BJ (cell line): ENCODE measurements at regions not wholly inside any gene's neighbourhood (a gene's known extent, or its start where the extent isn't known, plus 50 kb on each side); places are given as distances from the start of the nearest gene placed in this dataset.

Source experiments
- CTCF ChIA-PET: fragments of 350-600 bp; formaldehyde crosslinking; extraction: SDS; loops from one replicate; lab custom pipeline; 2021; ENCODE audit warnings: antibody characterized with exemption, inconsistent platforms; lab: Yijun Ruan, JAX
- POLR2A ChIA-PET: fragments of 300-600 bp; sonication (Branson Sonifier 250); formaldehyde crosslinking; extraction: SDS; loops from one replicate; lab custom pipeline; 2021; ENCODE audit warnings: antibody characterized with exemption; lab: Charles Lee
- DNase-seq: peaks from one replicate; pipeline ENCODE4 v3.0.0-alpha.2; 2011; ENCODE audit warnings: low read depth
- H3K27me3 ChIP-seq: 2 replicates; pipeline ENCODE4 v1.6.0; 2011; ENCODE audit warnings: low read length; ENCODE audit not compliant: control insufficient read depth, insufficient read depth
- H3K36me3 ChIP-seq: 2 replicates; pipeline ENCODE4 v1.5.1; 2011; ENCODE audit warnings: low read length; ENCODE audit not compliant: control insufficient read depth, insufficient read depth
- H3K4me3 ChIP-seq: 2 replicates; pipeline ENCODE4 v1.5.1; 2011; ENCODE audit warnings: low read depth, mild to moderate bottlenecking, control low read depth, low read length
- TF ChIP-seq, protein P1 (sequence below): IDR thresholded peaks from 2 replicates; pipeline ENCODE4 v1.5.1; 2011; ENCODE audit warnings: low read depth, mild to moderate bottlenecking, control low read depth, inconsistent platforms, low read length, moderate library complexity; ENCODE audit not compliant: insufficient read depth

DNA sequence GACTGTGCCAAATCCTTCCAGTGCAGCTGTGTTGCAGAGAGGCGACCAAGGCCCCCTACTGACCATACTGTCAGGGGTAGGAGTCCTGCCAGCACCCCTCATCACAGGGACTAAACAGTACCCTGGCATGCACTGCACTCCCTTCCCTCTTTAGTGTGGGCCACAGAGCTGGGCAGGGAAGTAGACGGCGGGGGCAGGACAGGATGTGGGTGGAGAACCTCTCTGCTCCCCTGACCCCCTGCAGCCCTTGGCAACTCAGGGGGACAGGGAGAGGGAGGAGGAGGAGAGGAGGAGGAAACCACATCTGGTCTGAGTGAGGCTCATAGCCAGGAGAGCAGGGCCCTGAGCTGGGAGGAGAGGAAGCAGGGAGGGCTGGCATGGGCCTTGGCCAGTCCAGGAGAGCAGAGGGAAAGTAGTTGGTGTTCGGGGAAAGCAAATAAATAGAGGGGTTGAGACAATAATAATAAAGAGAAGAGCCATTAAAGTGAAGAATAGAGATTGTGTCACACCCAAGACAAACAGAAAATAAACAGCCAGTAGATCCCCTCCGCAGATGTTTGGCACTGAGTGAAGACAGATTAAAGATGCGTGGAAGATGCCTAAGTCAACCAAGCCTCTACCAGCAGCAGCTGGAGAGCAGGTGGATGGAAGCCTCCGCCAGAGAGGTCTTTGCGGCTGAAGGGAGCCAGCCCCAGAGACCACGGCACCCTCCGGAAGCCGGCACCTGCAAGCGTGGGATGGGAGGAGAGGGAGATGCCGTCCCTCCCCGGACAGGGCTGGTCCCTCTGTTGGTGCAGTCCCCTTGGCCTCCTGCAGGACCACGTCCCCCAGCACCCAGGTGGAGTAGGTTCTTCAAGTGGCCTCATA is 61.5 kb downstream of the RPUSD4 start:
- no peak overlapping the region for H3K4me3 ChIP-seq
- no peaks in the 10 kb centered on the region for H3K36me3 ChIP-seq
- DNase-seq, result no peak
- ChIA-PET CTCF (interaction anchor here (0.9 kb wide), 1 partner anchor 44 kb away, joined by 4 read pairs; no protein-coding TSS in a partner anchor), POLR2A (interaction anchor here (0.5 kb wide), 2 partner anchors 9 to 13 kb away, joined by 3 to 8 read pairs; no protein-coding TSS in a partner anchor)
- peaks cover 18% of the 10 kb centered on the region for H3K27me3 ChIP-seq
- TF ChIP-seq, protein P1, sequence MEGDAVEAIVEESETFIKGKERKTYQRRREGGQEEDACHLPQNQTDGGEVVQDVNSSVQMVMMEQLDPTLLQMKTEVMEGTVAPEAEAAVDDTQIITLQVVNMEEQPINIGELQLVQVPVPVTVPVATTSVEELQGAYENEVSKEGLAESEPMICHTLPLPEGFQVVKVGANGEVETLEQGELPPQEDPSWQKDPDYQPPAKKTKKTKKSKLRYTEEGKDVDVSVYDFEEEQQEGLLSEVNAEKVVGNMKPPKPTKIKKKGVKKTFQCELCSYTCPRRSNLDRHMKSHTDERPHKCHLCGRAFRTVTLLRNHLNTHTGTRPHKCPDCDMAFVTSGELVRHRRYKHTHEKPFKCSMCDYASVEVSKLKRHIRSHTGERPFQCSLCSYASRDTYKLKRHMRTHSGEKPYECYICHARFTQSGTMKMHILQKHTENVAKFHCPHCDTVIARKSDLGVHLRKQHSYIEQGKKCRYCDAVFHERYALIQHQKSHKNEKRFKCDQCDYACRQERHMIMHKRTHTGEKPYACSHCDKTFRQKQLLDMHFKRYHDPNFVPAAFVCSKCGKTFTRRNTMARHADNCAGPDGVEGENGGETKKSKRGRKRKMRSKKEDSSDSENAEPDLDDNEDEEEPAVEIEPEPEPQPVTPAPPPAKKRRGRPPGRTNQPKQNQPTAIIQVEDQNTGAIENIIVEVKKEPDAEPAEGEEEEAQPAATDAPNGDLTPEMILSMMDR, result 0 out of 2 replicates have a peak, but pooled peaks have one; percentile 10

DNA sequence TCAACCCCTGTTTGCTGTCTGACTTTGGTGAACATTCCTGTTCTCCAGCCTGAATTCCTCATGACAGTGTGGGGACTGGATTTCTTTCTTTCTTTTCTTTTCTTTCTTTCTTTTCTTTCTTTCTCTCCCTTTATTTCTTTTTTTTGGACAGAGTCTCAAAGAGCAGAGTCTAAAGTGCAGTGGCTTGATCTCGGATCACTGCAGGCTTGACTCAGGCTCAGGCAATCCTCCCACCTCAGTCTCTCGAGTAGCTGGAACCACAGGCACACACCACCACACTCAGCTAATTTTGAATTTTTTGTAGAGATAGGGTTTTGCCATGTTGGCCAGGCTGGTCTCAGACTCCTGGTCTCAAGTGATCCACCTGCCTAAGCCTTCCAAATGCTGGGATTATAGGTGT is 63.1 kb downstream of the RPUSD4 start:
- no peak for DNase-seq
- H3K36me3 ChIP-seq, result no peaks in the 10 kb centered on the region
- POLR2A ChIA-PET, result no interaction called here
- TF ChIP-seq, protein P1, result no peak
- CTCF ChIA-PET, result interaction anchor here (1.1 kb wide), 1 partner anchor 15 kb away, joined by 4 read pairs; no protein-coding TSS in a partner anchor
- no peak overlapping the region for H3K4me3 ChIP-seq
- peaks cover 15% of the 10 kb centered on the region for H3K27me3 ChIP-seq

DNA sequence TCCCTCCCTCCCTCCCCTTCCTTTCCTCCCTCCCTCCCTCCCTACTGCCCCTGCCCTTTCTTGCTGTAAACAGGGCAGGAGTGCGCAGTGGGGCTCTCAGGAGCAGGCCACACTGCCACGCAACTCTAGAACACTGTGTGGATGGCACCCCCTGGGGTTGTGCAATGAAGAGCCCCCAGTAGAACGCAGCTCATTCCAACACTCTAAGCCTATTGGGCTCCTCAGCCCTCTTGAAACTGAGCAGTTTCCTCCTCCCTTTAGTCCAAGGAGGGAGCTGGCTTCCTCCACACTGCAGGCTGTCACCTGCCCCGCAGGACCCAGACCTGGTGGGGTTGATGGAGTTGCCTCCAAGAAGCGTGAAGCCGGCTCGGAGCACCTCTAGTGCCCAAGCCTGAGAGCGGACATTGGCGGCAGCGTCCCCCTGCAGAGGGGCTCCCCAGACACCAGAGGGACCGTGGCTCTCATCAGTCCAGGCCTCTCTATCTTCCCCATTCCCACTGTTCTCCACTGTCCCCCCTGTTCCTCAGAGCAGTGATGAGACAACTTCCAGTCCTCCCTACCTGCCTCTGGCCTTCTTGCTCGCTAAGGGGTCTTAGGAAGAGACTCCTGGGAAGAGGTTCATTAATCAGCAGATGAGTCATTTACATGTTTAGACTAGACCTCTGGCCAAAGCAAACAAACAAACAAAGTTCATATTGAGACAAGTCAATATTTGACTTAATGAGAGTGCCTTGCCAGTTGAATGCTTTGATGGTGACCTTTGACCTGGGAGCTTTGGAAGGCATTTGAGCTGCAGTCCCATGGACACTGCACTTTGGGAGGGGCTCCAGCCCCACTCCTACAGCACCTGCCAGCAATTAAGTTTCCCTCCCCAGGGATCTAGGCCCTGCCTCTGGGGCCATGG is 64.0 kb downstream of the RPUSD4 start:
- CTCF ChIA-PET, result interaction anchor here (1.1 kb wide), 2 partner anchors 14 to 16 kb away, joined by 3 to 4 read pairs; no protein-coding TSS in a partner anchor
- DNase-seq, result no peak
- Histone ChIP-seq H3K27me3 (peaks cover 15% of the 10 kb centered on the region), H3K36me3 (no peaks in the 10 kb centered on the region), H3K4me3 (no peak overlapping the region)
- POLR2A ChIA-PET, result no interaction called here
- TF ChIP-seq, protein P1, result no peak

DNA sequence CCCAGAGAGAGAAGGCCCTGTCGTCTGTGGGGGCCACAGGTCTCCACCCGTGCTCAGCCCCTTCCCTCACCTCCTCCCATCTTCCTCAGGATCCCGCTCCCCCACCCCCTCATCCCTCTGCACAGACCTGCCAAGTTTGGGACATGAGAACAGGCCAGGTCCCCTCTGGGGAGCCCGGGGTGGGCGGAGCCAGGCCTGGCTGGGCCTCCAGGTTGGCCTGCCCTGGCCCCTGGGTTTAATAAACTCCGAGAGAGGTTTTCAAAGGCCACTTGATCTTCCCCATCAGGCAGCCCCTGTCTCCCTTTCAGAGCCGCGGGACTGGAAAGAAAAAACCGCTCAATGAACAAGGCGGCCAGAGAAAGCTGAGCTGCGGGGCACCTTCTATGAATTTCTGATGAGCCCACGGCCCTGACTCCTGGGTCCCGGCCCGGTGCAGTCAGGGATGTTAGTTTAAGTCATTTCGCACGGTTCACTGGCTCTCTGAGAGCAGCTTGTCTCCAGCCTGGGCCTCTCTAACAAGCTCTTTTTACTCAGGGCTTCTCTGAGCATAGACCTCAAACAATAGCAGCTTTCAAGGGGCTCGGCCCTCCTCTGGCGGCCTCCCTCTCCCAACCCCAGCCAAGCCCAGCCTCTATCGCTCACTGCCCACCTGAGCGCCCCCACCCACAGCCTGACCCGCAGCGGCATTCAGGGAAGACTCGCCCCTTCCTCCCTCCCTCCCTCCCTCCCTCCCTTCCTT is 64.8 kb downstream of the RPUSD4 start:
- Histone ChIP-seq H3K27me3 (peaks cover 15% of the 10 kb centered on the region), H3K4me3 (no peak overlapping the region), H3K36me3 (no peaks in the 10 kb centered on the region)
- ChIA-PET POLR2A (no interaction called here), CTCF (interaction anchor here (0.9 to 1.1 kb wide), 2 partner anchors 13 to 17 kb away, joined by 3 read pairs; no protein-coding TSS in a partner anchor)
- TF ChIP-seq, protein P1, result no peak
- no peak for DNase-seq
